RWPE2 (cell line): ENCODE measurements at regions not wholly inside any gene's neighbourhood (a gene's known extent, or its start where the extent isn't known, plus 50 kb on each side); places are given as distances from the start of the nearest gene placed in this dataset.

Experiments used
- ATAC-seq: fragments of 200-7000 bp; cut with Tn5 transposase; 3 replicates; pipeline ENCODE4 v1.9.1; 2021; ENCODE audit warnings: low read depth
- DNase-seq: peaks from one replicate; pipeline ENCODE4 v3.0.0-alpha.2; 2020; ENCODE audit warnings: low spot score
- H3K27ac ChIP-seq: fragments of 450-650 bp; 2 replicates; pipeline ENCODE4 v1.5.1; 2017; ENCODE audit warnings: mild to moderate bottlenecking; ENCODE audit not compliant: poor library complexity, severe bottlenecking
- H3K27me3 ChIP-seq: fragments of 250-450 bp; sonication (Bioruptor Pico); 2 replicates; pipeline ENCODE4 v1.5.1; 2021; ENCODE audit warnings: mild to moderate bottlenecking, moderate library complexity; ENCODE audit not compliant: insufficient read depth, poor library complexity, severe bottlenecking
- H3K36me3 ChIP-seq: fragments of 250-450 bp; sonication (Bioruptor Pico); 2 replicates; pipeline ENCODE4 v1.5.1; 2020; ENCODE audit warnings: low read depth, mild to moderate bottlenecking, moderate library complexity
- H3K4me1 ChIP-seq: fragments of 250-450 bp; sonication (Bioruptor Pico); 2 replicates; pipeline ENCODE4 v1.5.1; 2021; ENCODE audit warnings: mild to moderate bottlenecking, moderate library complexity; ENCODE audit not compliant: insufficient read depth, poor library complexity, severe bottlenecking
- H3K4me3 ChIP-seq: fragments of 250-450 bp; sonication (Bioruptor Pico); 2 replicates; pipeline ENCODE4 v1.5.1; 2021; ENCODE audit warnings: mild to moderate bottlenecking, moderate library complexity; ENCODE audit not compliant: severe bottlenecking
- H3K9me3 ChIP-seq: fragments of 250-450 bp; sonication (Bioruptor Pico); 2 replicates; pipeline ENCODE4 v1.5.1; 2021; ENCODE audit warnings: mild to moderate bottlenecking, moderate library complexity; ENCODE audit not compliant: severe bottlenecking
- CTCF ChIP-seq: fragments of 450-650 bp; IDR thresholded peaks from one replicate; pipeline ENCODE4 v1.5.1; 2017; ENCODE audit warnings: mild to moderate bottlenecking, moderate library complexity; ENCODE audit not compliant: poor library complexity, severe bottlenecking

DNA sequence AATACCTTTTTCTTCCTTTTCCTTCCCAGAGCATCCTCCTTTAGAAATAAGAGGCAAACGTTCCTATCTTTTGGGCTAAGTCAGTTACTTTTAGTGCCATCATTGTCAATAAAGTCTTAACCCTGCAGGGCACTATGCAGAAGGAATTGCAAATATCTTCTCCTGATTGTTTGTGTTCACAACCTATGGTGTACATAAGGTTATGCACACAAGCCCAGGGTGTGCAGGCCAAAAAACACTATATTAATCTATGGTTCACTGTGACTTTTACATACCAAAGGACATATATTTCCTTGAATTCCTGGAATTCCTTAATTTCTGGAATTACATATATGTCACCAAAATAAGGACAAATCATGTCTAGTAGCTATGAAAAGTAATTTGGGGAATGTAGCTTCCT is 493.5 kb downstream of the MTRR start:
- no peak for ATAC-seq
- Histone ChIP-seq H3K27me3 (peaks cover 41% of the 10 kb centered on the region), H3K36me3 (no peaks in the 10 kb centered on the region), H3K4me3 (no peak overlapping the region), H3K9me3 (peaks cover 4% of the 10 kb centered on the region), H3K27ac (no peak overlapping the region), H3K4me1 (no peaks in the 10 kb centered on the region)
- DNase-seq = no peak
- TF ChIP-seq CTCF = no peak

GRCh38 chr5:8363138-8363537 is 494.2 kb downstream of the MTRR start:
- no peaks in the 10 kb centered on the region for H3K36me3 ChIP-seq
- H3K27ac ChIP-seq = no peak overlapping the region
- ATAC-seq (peak; percentile 99), DNase-seq (no peak)
- no peak overlapping the region for H3K4me3 ChIP-seq
- no peaks in the 10 kb centered on the region for H3K4me1 ChIP-seq
- peaks cover 4% of the 10 kb centered on the region for H3K9me3 ChIP-seq
- TF ChIP-seq CTCF = no peak
- H3K27me3 ChIP-seq = peaks cover 41% of the 10 kb centered on the region

DNA sequence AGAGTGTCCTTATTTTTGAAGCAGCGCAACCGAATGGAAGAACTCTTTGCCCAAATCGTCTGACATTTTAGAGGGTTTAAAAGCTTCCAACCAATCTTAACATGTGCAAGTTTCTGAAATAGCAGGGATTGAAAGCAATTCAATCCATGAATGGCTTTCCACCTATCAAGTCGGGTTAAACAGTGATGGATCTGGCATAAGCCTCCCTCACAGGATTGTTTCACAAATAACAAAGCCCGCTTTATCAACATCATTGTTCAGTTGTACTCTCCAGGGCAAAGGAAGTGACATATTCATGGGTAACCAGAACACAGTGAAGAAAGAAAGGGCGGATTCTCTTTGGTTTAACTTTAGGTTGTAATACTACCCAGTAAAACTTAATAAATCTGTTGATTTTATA is 497.3 kb downstream of the MTRR start:
- ATAC-seq = no peak
- Histone ChIP-seq H3K4me3 (no peak overlapping the region), H3K36me3 (no peaks in the 10 kb centered on the region), H3K27ac (no peak overlapping the region), H3K4me1 (no peaks in the 10 kb centered on the region), H3K27me3 (peaks cover 40% of the 10 kb centered on the region), H3K9me3 (peaks cover 4% of the 10 kb centered on the region)
- no peak for DNase-seq
- TF ChIP-seq CTCF = no peak

GRCh38 chr5:8376478-8376877 is 507.5 kb downstream of the MTRR start:
- Histone ChIP-seq H3K27me3 (peaks cover 3% of the 10 kb centered on the region), H3K4me1 (no peaks in the 10 kb centered on the region), H3K36me3 (no peaks in the 10 kb centered on the region), H3K4me3 (no peak overlapping the region), H3K9me3 (no peaks in the 10 kb centered on the region), H3K27ac (no peak overlapping the region)
- no peak for TF ChIP-seq CTCF
- DNase-seq (no peak), ATAC-seq (no peak)

DNA sequence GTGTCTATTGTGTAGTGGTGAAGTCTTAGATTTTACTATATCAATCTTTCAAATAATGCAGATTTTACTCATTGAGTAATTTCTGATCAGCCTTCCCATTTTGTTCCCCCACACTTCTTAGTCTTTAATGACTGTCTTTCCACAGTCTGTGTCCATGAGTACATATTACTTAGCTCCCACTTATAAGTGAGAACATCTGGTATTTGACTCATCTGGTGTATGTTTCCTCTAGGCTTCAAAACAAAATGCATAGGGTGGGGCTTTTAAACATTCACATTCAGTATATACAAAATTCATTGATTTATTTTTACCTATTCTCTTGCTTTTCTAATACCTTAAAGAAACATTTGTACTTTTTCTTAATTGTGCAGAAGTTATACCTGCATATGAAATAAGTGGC is 513.0 kb downstream of the MTRR start:
- H3K27ac ChIP-seq = no peak overlapping the region
- no peaks in the 10 kb centered on the region for H3K4me1 ChIP-seq
- ATAC-seq (no peak), DNase-seq (no peak)
- peaks cover 16% of the 10 kb centered on the region for H3K27me3 ChIP-seq
- H3K9me3 ChIP-seq = no peaks in the 10 kb centered on the region
- no peak overlapping the region for H3K4me3 ChIP-seq
- no peak for TF ChIP-seq CTCF
- H3K36me3 ChIP-seq = no peaks in the 10 kb centered on the region
